HepG2 (cell line): ENCODE measurements at regions not wholly inside any gene's neighbourhood (a gene's known extent, or its start where the extent isn't known, plus 50 kb on each side); places are given as distances from the start of the nearest gene placed in this dataset.

Source experiments
- ATAC-seq: fragments of 200-7000 bp; cut with Tn5 transposase; 3 replicates; pipeline ENCODE4 v1.9.1; 2020; ENCODE audit warnings: mild to moderate bottlenecking, moderate library complexity
- BruUV-seq: library from RNA; stranded (reverse); fragments of 400-500 nt; replicated peaks from 2 replicates; lab custom pipeline; 2021; lab: Mats Ljungman, UMichigan
- CTCF ChIA-PET: fragments of 300-600 bp; formaldehyde crosslinking; extraction: SDS; loops from one replicate; lab custom pipeline; 2021; ENCODE audit warnings: low total read pairs, inconsistent platforms, low intra/inter-chr PET ratio; lab: Yijun Ruan, JAX
- POLR2A ChIA-PET: fragments of 350-600 bp; sonication (Branson Sonifier 250); formaldehyde crosslinking; loops from one replicate; lab custom pipeline; 2020; ENCODE audit warnings: antibody characterized with exemption, inconsistent platforms; lab: Yijun Ruan, JAX
- DNase-seq: peaks from one replicate; pipeline ENCODE4 v3.0.0-alpha.2; 2015; ENCODE audit warnings: low spot score
- FAIRE-seq: peaks from 3 replicates; lab custom pipeline; 2011; peaks lifted over from hg19 to GRCh38; lab: Jason Lieb, UNC
- H2AFZ ChIP-seq: one replicate; pipeline ENCODE4 v1.6.1; 2011; ENCODE audit warnings: low read length, inconsistent platforms
- H3K27ac ChIP-seq: fragments of 300-600 bp; 3 replicates; pipeline ENCODE4 v1.8.0; 2011; ENCODE audit warnings: mixed run types, mild to moderate bottlenecking, mixed read lengths, low read length, inconsistent platforms; ENCODE audit not compliant: insufficient read depth; ENCODE audit errors: extremely low read length
- H3K27me3 ChIP-seq, 2 experiments: fragments of 200-600 bp in 1 of 2; 2 replicates in 1 of 2; 3 replicates in 1 of 2; pipeline versions ENCODE4 v1.6.0 to v1.8.0; 2011; ENCODE audit warnings: low read length in 2 of 2, mild to moderate bottlenecking in 2 of 2, moderate library complexity in 2 of 2, inconsistent platforms in 1 of 2; ENCODE audit not compliant: insufficient read depth in 2 of 2, control insufficient read depth in 1 of 2
- H3K36me3 ChIP-seq, 2 experiments: fragments of 200-600 bp in 1 of 2; replicated peaks in 1 of 2; 2 replicates in 1 of 2; 3 replicates in 1 of 2; pipeline versions ENCODE4 v1.5.1 to v1.8.0; 2011; ENCODE audit warnings: low read length in 2 of 2, inconsistent platforms in 1 of 2; ENCODE audit not compliant: insufficient read depth in 2 of 2, control insufficient read depth in 1 of 2
- H3K4me1 ChIP-seq: 2 replicates; pipeline ENCODE4 v1.5.1; 2012; ENCODE audit warnings: low read length, inconsistent platforms; ENCODE audit not compliant: insufficient read depth
- H3K4me2 ChIP-seq: 2 replicates; pipeline ENCODE4 v1.6.0; 2011; ENCODE audit warnings: low read depth, low read length, inconsistent platforms
- H3K4me3 ChIP-seq, 3 experiments: fragments of 200-600 bp in 1 of 3; sonication (generic), shearing (Covaris generic) in 1 of 3; replicated peaks in 1 of 3; 2 replicates each; pipeline ENCODE4 v1.5.1; 2011 to 2016; ENCODE audit warnings: low read length in 3 of 3, inconsistent platforms in 2 of 3, low read depth in 2 of 3, mild to moderate bottlenecking in 2 of 3, control low read depth in 1 of 3, mixed read lengths in 1 of 3; ENCODE audit not compliant: insufficient read depth in 1 of 3
- H3K79me2 ChIP-seq: one replicate; pipeline ENCODE4 v1.6.1; 2011; ENCODE audit warnings: low read length, inconsistent platforms; ENCODE audit not compliant: insufficient read depth
- H3K9ac ChIP-seq: 2 replicates; pipeline ENCODE4 v1.6.0; 2011; ENCODE audit warnings: mild to moderate bottlenecking, low read depth, low read length, inconsistent platforms; ENCODE audit not compliant: insufficient read depth
- H3K9me3 ChIP-seq: 2 replicates; pipeline ENCODE4 v1.5.1; 2012; ENCODE audit warnings: mild to moderate bottlenecking, low read length
- H4K20me1 ChIP-seq: 2 replicates; pipeline ENCODE4 v1.6.0; 2011; ENCODE audit warnings: inconsistent platforms, mild to moderate bottlenecking, low read length, moderate library complexity; ENCODE audit not compliant: insufficient read depth
- CREM ChIP-seq, 2 experiments: sonication (generic) in 1 of 2; formaldehyde crosslinking in 1 of 2; IDR thresholded peaks; 2 replicates each; pipeline versions ENCODE4 v1.4.0 to v1.6.1; 2016 to 2020; ENCODE audit warnings: antibody characterized with exemption in 1 of 2, mild to moderate bottlenecking in 1 of 2, missing genetic modification reagents in 1 of 2
- HOXA9 ChIP-seq: sonication (generic); formaldehyde crosslinking; IDR thresholded peaks from 2 replicates; pipeline ENCODE4 v1.8.1; 2022; ENCODE audit warnings: missing genetic modification reagents, mild to moderate bottlenecking, moderate library complexity, borderline replicate concordance
- KDM2A ChIP-seq: sonication (generic); formaldehyde crosslinking; IDR thresholded peaks from 2 replicates; pipeline ENCODE4 v1.4.0; 2020; ENCODE audit warnings: low read depth, missing genetic modification reagents, borderline replicate concordance
- NFKBIZ ChIP-seq: IDR thresholded peaks from 2 replicates; pipeline ENCODE4 v1.6.1; 2018; ENCODE audit warnings: missing genetic modification reagents, missing compliant biosample characterization
- PRPF4 ChIP-seq: fragments of 200-400 bp; formaldehyde crosslinking; IDR thresholded peaks from 2 replicates; pipeline ENCODE4 v1.6.1; 2016; ENCODE audit warnings: low read length, low read depth; ENCODE audit not compliant: poor library complexity, severe bottlenecking
- SMAD1 ChIP-seq: sonication (generic); formaldehyde crosslinking; IDR thresholded peaks from 2 replicates; pipeline ENCODE4 v1.4.0; 2020; ENCODE audit warnings: missing genetic modification reagents, low read depth, mild to moderate bottlenecking, borderline replicate concordance
- SPEN ChIP-seq: sonication (generic); formaldehyde crosslinking; IDR thresholded peaks from 2 replicates; pipeline ENCODE4 v1.5.1; 2020; ENCODE audit warnings: low read depth, mild to moderate bottlenecking, missing genetic modification reagents
- SSRP1 ChIP-seq: IDR thresholded peaks from 2 replicates; pipeline ENCODE4 v1.6.1; 2016; ENCODE audit warnings: control low read depth
- ZBTB42 ChIP-seq: sonication (generic); formaldehyde crosslinking; IDR thresholded peaks from 2 replicates; pipeline ENCODE4 v1.5.0; 2020; ENCODE audit warnings: mild to moderate bottlenecking, missing genetic modification reagents
- ZIK1 ChIP-seq: sonication (generic); formaldehyde crosslinking; IDR thresholded peaks from 2 replicates; pipeline ENCODE4 v1.5.0; 2020; ENCODE audit warnings: mild to moderate bottlenecking, low read depth, missing genetic modification reagents, borderline replicate concordance
- ZMAT3 ChIP-seq: sonication (generic); formaldehyde crosslinking; conservative IDR thresholded peaks from 2 replicates; pipeline ENCODE4 v1.7.0; 2021; ENCODE audit warnings: missing genetic modification reagents
- ZNF660 ChIP-seq: sonication (generic); formaldehyde crosslinking; IDR thresholded peaks from 2 replicates; pipeline ENCODE4 v1.5.1; 2020; ENCODE audit warnings: mild to moderate bottlenecking, low read depth, missing genetic modification reagents, borderline replicate concordance
- ZNF713 ChIP-seq: sonication (generic); formaldehyde crosslinking; IDR thresholded peaks from 2 replicates; pipeline ENCODE4 v1.4.0; 2020; ENCODE audit warnings: mild to moderate bottlenecking, missing genetic modification reagents
- ZNF776 ChIP-seq: sonication (generic); formaldehyde crosslinking; IDR thresholded peaks from 2 replicates; pipeline ENCODE4 v1.4.0; 2020; ENCODE audit warnings: mild to moderate bottlenecking, missing genetic modification reagents
- ZSCAN12 ChIP-seq: sonication (generic); formaldehyde crosslinking; IDR thresholded peaks from 2 replicates; pipeline ENCODE4 v1.9.0; 2021; ENCODE audit warnings: mild to moderate bottlenecking, missing genetic modification reagents
- WGBS: methylation state at CpG from one replicate; pipeline ENCODE4 v1.1.6; 2017; ENCODE audit warnings: low lambda C conversion rate; 5-methylcytosine and 5-hydroxymethylcytosine counted together
- in situ Hi-C: cut with HindIII; loops from 2 replicates; pipeline ENCODE4 v1.10.0; 2017; ENCODE audit warnings: low pct_unique_long_range_greater_than_20kb; ENCODE audit not compliant: extremely low pct_ligation_motif_present
- intact Hi-C: fragments of 100-400 bp; cut with micrococcal nuclease; formaldehyde crosslinking; loops from one replicate; pipeline ENCODE4 v1.10.0; 2022; ENCODE audit not compliant: unreplicated experiment
- TF ChIP-seq, protein P1 (sequence below): IDR thresholded peaks from 2 replicates; pipeline ENCODE4 v1.6.1; 2016; ENCODE audit warnings: low read depth, control low read depth
- TF ChIP-seq, protein P2 (sequence below): sonication (generic); formaldehyde crosslinking; IDR thresholded peaks from 2 replicates; pipeline ENCODE4 v1.4.0; 2020; ENCODE audit warnings: missing genetic modification reagents, borderline replicate concordance
- TF ChIP-seq, protein P3 (sequence below): IDR thresholded peaks from 2 replicates; pipeline ENCODE4 v1.6.1; 2012; ENCODE audit warnings: low read length, improper control_type of control experiment

GRCh38 chr10:106255111-106255678 lies 909.3 kb downstream of the SORCS1 start:
- H4K20me1 ChIP-seq, result no peaks in the 10 kb centered on the region
- 15% methylated on average over 6 of the region's 6 CpGs for WGBS
- in situ Hi-C loops, result no loop called here

More at GRCh38 chr10:106255111-106255678, 909.3 kb downstream of the SORCS1 start:
- DNase-seq, result no peak
- Histone ChIP-seq H3K4me1 (no peaks in the 10 kb centered on the region), H3K9ac (no peak overlapping the region), H2AFZ (no peak overlapping the region), H3K27ac (no peak overlapping the region), H3K27me3 (no peaks in the 10 kb centered on the region), H3K36me3 (no peaks in the 10 kb centered on the region), H3K79me2 (no peaks in the 10 kb centered on the region), H3K9me3 (peaks cover 23% of the 10 kb centered on the region), H3K4me2 (no peak overlapping the region), H3K4me3 (no peak overlapping the region)
- no peak for FAIRE-seq
- TF ChIP-seq KDM2A (CRISPR knock-in tag) (no peak), SSRP1 (CRISPR knock-in tag) (no peak), ZBTB42 (CRISPR knock-in tag) (no peak), SMAD1 (CRISPR knock-in tag) (no peak), ZIK1 (CRISPR knock-in tag) (no peak), ZNF776 (CRISPR knock-in tag) (no peak), ZNF660 (CRISPR knock-in tag) (no peak), HOXA9 (CRISPR knock-in tag) (no peak), SPEN (CRISPR knock-in tag) (no peak), ZNF713 (CRISPR knock-in tag) (no peak), PRPF4 (no peak), NFKBIZ (CRISPR knock-in tag) (no peak), ZSCAN12 (no peak), CREM (IDR thresholded peaks at IDR 0.05) (no peak), CREM (CRISPR knock-in tag; IDR thresholded peaks at IDR 0.05) (no peak), ZMAT3 (CRISPR knock-in tag) (no peak)
- TF ChIP-seq, protein P1, sequence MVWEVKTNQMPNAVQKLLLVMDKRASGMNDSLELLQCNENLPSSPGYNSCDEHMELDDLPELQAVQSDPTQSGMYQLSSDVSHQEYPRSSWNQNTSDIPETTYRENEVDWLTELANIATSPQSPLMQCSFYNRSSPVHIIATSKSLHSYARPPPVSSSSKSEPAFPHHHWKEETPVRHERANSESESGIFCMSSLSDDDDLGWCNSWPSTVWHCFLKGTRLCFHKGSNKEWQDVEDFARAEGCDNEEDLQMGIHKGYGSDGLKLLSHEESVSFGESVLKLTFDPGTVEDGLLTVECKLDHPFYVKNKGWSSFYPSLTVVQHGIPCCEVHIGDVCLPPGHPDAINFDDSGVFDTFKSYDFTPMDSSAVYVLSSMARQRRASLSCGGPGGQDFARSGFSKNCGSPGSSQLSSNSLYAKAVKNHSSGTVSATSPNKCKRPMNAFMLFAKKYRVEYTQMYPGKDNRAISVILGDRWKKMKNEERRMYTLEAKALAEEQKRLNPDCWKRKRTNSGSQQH (CRISPR knock-in tag), result no peak
- TF ChIP-seq, protein P2, sequence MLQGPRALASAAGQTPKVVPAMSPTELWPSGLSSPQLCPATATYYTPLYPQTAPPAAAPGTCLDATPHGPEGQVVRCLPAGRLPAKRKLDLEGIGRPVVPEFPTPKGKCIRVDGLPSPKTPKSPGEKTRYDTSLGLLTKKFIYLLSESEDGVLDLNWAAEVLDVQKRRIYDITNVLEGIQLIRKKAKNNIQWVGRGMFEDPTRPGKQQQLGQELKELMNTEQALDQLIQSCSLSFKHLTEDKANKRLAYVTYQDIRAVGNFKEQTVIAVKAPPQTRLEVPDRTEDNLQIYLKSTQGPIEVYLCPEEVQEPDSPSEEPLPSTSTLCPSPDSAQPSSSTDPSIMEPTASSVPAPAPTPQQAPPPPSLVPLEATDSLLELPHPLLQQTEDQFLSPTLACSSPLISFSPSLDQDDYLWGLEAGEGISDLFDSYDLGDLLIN (CRISPR knock-in tag), result no peak
- TF ChIP-seq, protein P3, sequence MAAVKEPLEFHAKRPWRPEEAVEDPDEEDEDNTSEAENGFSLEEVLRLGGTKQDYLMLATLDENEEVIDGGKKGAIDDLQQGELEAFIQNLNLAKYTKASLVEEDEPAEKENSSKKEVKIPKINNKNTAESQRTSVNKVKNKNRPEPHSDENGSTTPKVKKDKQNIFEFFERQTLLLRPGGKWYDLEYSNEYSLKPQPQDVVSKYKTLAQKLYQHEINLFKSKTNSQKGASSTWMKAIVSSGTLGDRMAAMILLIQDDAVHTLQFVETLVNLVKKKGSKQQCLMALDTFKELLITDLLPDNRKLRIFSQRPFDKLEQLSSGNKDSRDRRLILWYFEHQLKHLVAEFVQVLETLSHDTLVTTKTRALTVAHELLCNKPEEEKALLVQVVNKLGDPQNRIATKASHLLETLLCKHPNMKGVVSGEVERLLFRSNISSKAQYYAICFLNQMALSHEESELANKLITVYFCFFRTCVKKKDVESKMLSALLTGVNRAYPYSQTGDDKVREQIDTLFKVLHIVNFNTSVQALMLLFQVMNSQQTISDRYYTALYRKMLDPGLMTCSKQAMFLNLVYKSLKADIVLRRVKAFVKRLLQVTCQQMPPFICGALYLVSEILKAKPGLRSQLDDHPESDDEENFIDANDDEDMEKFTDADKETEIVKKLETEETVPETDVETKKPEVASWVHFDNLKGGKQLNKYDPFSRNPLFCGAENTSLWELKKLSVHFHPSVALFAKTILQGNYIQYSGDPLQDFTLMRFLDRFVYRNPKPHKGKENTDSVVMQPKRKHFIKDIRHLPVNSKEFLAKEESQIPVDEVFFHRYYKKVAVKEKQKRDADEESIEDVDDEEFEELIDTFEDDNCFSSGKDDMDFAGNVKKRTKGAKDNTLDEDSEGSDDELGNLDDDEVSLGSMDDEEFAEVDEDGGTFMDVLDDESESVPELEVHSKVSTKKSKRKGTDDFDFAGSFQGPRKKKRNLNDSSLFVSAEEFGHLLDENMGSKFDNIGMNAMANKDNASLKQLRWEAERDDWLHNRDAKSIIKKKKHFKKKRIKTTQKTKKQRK, result no peak
- intact Hi-C loops, result no loop called here
- CTCF ChIA-PET, result no interaction called here
- POLR2A ChIA-PET, result no interaction called here
- BruUV-seq, result no TSS peak
- no peak for ATAC-seq
